PFSK-1 (cell line): ENCODE measurements at regions not wholly inside any gene's neighbourhood (a gene's known extent, or its start where the extent isn't known, plus 50 kb on each side); places are given as distances from the start of the nearest gene placed in this dataset.

ENCODE experiments used
- SIN3A ChIP-seq: IDR thresholded peaks from 2 replicates; pipeline ENCODE4 v1.6.1; 2012; ENCODE audit warnings: mild to moderate bottlenecking, low read length, moderate library complexity, borderline replicate concordance; ENCODE audit not compliant: insufficient read depth
- TF ChIP-seq, protein P1 (sequence below), 2 experiments: IDR thresholded peaks; 2 replicates each; pipeline versions ENCODE4 v1.6.1 to v1.8.0; 2011 to 2012; ENCODE audit warnings: low read depth in 2 of 2, low read length in 2 of 2, control low read depth in 1 of 2, inconsistent platforms in 1 of 2, mild to moderate bottlenecking in 1 of 2, moderate library complexity in 1 of 2; ENCODE audit not compliant: insufficient read depth in 1 of 2

DNA sequence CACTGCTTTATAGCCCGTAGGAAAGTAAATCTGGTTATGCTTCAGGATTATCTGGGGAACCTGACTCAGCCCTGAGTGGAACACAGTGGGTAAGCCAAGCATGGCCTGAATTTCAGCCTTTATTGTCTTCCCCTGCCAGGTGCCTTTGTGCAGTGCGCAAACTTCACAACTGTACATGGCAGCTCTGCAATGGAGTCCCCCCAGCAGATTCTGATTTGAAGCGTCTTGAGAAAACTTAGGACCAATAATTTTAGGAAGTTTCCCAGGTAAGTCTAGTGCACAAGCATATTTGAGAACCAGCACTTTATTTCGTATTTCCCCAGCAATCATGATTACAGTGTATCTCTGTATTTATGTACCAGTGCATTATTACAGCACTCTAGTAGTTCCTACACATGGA lies 112.1 kb upstream of the ARL4C start:
- TF ChIP-seq, protein P1, sequence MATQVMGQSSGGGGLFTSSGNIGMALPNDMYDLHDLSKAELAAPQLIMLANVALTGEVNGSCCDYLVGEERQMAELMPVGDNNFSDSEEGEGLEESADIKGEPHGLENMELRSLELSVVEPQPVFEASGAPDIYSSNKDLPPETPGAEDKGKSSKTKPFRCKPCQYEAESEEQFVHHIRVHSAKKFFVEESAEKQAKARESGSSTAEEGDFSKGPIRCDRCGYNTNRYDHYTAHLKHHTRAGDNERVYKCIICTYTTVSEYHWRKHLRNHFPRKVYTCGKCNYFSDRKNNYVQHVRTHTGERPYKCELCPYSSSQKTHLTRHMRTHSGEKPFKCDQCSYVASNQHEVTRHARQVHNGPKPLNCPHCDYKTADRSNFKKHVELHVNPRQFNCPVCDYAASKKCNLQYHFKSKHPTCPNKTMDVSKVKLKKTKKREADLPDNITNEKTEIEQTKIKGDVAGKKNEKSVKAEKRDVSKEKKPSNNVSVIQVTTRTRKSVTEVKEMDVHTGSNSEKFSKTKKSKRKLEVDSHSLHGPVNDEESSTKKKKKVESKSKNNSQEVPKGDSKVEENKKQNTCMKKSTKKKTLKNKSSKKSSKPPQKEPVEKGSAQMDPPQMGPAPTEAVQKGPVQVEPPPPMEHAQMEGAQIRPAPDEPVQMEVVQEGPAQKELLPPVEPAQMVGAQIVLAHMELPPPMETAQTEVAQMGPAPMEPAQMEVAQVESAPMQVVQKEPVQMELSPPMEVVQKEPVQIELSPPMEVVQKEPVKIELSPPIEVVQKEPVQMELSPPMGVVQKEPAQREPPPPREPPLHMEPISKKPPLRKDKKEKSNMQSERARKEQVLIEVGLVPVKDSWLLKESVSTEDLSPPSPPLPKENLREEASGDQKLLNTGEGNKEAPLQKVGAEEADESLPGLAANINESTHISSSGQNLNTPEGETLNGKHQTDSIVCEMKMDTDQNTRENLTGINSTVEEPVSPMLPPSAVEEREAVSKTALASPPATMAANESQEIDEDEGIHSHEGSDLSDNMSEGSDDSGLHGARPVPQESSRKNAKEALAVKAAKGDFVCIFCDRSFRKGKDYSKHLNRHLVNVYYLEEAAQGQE (IDR thresholded peaks at IDR 0.05; ENCODE audit: insufficient read depth in 1 of 2, low read depth in 2 of 2, low read length in 2 of 2), result no peak
- no peak for TF ChIP-seq SIN3A
